IPS DF 4.7 (cell line): ENCODE measurements at regions not wholly inside any gene's neighbourhood (a gene's known extent, or its start where the extent isn't known, plus 50 kb on each side); places are given as distances from the start of the nearest gene placed in this dataset.
A peak's percentile ranks its signal among the peaks of the same experiment; 100 is the strongest.
"Not testable (repeated sequence)": the region's sequence is repeated elsewhere in the genome, so short reads cannot be mapped to it uniquely, and the experiment has no call there.

Experiments
- DNase-seq: peaks from one replicate; pipeline ENCODE4 v3.0.0-alpha.2; 2013; ENCODE audit warnings: low spot score; ENCODE audit errors: extremely low read depth

DNA sequence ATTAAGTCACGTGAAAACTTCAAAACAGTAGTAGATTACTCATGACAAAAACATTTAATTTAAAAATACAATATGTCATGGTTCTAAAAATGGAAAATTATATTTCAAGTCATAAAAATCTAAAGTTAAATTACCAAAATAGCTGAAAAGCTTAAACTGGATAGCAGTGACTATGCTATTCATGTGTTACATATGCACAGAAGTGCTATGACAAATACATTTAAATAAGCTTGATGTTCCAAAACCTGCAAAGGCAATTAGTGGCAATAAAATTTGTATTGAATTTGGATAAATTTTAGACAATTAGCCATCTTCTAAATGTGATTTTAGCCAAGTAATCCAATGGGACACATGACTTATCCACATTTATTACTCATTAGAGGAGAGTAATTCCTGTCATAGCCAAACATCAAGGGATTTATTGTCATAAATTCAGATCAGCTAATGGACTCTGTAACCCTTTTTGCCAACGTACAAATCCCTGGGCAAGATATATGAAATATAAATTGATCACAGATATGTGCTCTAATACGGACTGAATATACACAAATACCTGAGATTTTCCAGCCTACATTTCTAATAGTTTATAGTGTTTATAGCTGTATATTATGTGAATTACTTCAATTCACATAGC, 419.4 kb downstream of the ISL1 start:
- no peak for DNase-seq

DNA sequence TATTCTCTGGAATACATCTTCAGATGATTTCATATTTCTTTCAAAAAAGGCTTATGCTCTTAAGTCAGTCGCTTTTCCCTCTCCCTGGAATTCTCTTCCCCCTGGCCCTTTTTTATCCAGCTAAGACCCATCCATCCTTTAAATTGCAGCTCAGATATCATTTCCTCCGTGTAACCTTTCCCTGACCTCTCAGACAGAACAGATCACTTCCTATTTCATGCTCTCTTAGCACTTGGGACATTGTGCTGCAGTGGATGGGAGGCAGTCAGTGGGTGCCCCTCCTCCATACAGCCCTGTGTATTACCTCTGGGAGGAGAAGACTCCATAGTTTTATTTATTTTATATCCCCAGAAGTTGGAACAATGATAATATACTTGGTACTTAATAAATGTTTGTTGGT, 423.4 kb downstream of the ISL1 start:
- DNase-seq = no peak

DNA sequence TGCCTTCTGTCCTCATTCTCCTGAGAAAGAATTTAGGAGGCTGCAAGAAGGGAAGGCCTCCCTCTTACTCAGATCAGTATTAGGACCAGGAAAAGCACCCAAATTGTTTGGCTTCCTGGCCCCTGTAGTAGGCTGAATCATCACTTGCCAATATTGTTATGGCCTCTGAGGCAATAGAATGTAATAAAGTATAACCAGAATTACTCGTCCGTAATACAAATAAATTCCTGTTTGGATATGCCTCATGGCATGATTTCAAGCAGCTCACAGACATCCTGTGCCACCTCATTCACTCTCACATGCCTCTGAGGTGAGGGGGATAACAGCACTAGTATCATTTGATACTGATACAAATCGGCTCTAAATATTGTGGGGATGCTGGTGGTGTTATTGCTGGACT, 427.3 kb downstream of the ISL1 start:
- DNase-seq = no peak

DNA sequence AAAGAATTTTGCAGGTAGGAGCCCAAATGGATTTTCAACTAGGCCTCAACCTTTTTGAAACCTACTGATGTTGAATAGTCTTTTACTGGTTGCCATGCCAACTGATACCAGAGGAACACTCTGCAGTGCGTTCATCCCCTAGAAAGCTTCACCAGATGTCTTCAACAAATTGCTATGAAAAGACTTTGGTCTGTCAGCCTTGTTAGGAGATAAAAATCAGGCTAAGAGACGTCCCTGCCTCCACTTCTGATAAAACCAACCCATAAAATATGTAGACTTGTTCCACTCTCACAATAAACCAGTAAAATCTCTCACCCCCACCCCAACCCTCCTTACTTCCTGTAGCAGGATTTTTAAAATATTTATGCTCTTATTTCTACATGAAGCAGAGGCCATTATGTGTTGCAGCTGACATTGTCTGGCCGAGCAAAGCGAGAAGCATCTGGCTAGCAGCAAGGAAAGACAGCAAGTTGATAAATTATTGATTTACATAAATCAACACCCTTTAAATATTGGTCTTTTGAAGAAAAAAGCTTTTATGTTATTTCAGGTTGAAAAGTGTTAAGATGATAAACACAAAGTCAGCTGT, 428.7 kb downstream of the ISL1 start:
- no peak for DNase-seq

DNA sequence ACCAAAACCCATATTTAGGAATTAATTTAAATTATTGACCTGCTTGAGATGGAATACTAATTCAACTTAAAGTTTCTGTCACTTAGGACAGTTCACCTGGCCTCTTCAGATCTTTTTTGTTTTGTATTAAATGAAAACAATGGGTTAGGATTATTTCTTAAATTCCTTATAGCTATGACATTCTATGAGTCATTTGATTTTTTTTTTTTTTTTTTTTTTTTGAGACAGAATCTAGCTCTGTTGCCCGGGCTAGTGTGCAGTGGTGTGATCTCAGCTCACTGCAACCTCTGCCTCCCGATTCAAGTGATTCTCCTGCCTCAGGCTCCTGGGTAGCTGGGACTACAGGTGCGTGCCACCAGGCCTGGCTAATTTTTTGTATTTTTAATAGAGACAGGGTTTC, 431.6 kb downstream of the ISL1 start:
- not testable (repeated sequence) for DNase-seq

DNA sequence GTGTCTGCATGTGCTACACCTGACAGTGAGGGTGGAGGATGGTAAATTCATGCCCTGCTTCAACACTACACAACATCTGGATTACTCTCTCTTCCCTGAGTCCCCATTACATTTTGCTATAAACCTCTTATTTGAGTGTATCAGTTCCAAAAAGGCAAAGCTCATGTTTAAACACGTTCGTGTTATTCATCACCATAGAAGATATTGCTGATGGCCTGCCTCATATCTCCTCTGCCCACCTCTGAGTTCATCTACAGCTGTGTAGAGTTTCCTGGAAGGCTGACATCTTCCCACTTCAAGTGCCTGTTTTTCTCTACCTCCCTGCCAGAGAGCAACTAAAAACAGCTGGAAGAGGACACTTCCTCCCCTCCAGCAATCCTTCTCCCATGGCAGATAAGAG, 433.2 kb downstream of the ISL1 start:
- DNase-seq = no peak

DNA sequence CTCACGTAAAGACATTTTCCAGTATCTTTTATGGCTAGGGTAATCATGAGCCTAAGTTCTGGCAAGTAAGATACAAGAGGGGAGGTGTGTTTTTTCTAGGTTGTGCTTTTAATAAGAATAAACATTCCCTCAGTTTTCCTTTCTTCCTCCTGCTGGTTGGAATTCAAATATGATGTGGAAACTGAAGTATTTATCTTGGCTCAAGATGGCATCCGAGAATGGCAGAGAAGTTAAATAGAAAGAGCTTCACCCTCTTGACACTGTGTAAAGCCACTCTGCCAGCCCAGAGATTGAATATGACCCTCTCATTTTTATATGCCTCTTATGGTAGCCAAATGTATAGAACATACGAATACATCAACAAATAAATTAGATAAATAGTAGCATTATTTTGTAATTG, 438.4 kb downstream of the ISL1 start:
- DNase-seq = no peak

DNA sequence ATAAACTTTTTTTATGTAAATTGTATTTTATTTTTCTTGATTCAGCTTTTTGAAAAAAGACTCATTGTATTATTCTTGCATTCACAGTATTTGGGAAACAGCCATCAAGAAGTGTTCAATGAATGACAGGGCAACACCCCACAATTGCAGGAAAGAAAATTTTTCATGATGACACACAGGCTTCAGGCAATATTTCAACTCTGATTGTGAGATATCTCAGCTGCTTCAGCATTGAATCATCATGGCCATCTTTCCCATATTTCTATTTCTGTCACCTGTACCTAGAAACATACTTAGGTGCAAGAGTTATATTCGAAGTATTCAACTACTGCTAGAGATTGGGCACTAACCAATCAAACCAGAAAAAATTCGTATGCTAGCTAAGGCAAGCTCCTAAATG, 446.0 kb downstream of the ISL1 start:
- DNase-seq = no peak

DNA sequence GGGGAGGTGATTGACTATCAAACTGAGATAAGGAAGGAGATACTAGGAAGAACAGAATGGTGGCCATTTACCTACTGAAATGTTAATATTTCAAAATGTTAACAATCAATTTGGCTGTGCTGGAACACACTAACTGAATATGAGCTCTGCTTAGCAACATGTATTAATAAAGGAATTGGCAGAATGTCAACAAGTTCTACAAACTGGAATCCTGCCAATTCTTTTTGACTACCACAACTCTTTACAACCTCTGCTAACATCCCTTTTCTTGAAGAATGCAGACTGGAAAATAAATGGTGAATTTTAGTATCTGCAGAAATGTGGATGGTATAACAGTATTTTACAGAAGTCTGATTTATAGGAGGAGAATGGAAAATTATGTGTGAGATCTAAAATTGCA, 446.4 kb downstream of the ISL1 start:
- no peak for DNase-seq

DNA sequence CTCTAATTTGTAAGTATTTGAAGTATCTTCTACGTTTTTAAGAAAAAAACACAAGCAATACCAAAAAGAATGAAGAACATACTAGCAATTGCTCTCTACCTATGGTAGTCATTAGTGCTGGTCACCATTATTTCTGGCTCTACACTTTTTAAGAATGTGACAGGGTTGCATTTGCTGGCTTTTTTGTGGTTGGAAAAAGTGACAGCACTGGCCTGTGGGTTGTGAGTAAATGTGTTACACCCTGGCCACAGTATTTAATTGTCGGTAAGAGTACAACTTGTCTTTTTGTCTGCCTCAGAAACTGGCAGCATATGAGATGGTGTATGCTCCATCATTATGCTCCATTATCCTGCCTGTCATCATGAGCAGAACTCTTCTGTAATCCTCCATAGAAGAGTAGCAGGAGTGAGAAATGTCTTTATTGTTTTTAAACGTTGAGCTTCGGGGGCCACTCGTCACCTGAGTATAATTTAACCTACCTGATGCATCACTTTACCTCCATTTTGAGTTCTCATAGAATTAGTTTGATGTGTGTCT, 449.8 kb downstream of the ISL1 start:
- no peak for DNase-seq

DNA sequence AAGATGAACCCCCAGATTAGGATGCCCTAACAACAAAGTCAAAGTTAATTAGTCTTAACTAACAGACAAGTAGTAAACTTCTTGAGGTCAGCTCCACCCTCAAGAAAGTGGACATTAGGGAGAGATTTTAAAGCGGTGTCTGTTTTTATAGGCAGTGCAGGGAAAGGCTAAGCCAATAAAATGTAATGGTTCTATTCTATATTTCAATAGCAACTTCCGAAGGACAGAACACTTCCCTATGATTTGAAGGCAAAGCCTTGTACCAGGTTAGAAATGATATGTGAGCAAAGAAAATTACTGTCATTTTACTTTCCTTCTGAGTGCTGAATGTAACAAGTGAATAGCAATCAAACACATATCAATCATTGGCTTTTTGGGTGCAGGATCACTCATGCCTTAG, 455.2 kb downstream of the ISL1 start:
- no peak for DNase-seq

DNA sequence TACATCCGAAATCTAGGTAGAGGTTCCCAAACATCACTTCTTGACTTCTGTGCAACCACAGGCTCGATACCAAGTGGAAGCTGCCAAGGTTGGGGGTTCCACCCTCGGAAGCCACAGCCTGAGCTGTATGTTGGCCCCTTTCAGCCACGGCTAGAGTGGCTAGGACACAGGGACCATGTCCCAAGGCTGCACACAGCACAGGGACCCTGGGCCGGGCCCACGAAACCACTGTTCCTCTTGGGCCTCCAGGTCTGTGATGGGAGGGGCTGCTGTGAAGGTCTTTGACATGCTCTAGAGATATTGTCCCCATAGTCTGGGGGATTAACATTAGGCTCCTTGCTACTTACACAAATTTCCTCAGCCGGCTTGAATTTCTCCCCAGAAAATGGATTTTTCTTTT, 460.6 kb downstream of the ISL1 start:
- DNase-seq = no peak

DNA sequence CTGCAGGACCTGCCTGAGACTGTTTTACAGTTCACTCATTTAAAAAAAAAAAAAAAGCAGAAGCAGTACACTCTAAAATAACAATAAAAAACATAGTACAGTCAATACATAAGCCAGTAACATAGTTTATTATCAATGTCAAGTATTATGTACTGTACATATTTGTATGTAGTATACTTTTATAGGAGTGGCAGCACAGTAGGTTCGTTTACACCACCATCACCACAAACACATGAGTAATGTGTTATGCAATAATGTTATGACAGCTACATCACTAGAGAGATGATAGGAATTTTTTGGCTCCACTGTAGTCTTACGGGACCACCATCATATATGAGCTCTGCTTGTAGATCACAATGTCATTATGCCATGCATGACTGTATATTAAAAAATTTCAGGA, 462.8 kb downstream of the ISL1 start:
- no peak for DNase-seq

DNA sequence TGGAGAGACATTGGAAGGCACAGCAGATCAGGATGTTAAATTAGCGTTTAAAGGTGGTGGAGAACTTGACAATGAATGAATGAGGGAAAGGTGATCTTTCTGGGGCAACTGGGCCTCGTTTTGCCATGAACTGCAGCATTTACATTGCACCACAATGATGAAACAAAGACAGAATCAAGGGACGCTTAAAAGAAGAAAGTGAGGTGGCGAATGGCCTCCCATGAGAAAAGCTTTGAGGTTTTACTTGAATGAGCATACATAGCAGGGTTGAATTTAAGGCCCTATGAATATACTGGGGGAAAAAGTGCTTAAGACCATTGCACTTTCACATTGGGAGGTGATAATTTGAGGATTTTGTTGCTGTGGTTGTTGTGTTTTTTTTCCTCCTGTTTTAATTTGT, 476.4 kb downstream of the ISL1 start:
- no peak for DNase-seq

DNA sequence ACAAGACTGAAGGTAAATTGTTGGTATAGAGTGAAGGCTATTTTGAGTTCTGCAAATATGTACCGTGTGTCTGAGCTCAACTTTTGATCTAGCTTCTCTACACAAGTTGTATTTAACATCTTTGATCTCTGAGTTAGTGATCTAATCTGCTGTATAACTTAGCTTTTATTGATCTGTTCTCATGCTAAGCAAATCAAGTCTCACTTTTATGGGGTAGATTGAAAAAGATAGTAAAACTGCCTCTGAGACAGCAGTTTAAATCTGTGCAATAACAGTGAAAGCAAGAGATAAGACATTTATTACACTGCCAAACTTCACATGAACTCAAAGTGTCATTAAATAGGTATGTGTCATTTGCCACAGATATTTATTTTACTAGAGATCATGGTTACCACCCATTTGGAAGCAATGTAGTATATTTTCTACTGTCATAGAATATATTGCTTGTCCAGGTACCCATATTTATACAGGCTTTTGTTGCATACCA, 477.3 kb downstream of the ISL1 start:
- no peak for DNase-seq

DNA sequence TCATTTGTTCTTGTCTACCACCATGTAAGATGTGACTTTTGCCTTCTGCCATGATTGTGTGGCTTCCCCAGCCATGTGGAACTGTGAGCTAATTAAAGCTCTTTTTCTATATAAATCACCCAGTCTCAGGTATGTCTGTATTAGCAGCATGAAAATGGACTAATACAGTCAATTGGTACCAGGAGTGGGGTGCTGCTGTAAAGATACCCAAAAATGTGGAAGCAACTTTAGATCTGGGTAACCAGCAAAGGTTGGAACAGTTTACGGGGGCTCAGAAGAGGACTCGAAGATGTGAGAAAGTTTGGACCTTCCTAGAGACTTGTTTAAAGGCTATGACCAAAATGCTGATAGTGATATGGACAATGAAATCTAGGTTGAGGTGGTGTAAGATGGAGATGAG, 488.9 kb downstream of the ISL1 start:
- DNase-seq = no peak

DNA sequence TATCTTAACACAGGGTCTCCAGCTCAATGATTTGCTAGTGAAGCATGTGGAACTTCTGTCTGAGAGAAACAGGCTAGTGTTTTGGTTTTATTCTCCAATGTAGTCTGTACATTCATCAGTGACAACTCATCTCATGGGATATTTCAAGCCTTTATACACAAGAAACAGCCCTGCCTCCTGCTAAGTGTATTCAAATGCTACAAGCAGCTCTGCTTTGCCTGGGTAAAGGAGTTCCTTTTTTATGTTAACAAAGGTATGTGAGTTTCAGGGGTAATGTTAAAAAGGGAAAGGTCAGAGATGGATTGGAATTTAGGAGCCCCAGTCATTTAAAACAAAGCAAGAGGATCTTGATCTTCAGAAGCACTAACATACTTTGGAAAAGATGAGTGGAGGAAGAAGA, 498.7 kb downstream of the ISL1 start:
- peak; percentile 60 for DNase-seq

DNA sequence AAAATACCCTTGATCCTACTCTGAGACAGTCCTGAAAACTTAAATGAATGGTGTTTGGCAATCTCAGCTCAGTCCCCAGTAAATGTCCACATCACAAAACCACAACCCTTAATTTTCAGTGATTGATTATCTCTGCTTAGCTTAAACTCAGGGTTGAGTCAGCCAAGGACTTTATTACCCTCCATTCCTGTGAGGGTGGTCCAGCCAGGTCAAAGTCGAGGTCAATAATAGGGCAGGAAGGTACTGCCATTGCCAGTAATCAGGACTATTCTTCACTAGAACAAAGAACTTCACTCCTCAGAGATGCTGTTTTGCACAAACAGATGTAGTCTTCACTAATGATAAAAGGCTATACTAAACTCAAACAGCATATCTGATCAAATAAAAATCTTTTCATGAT, 499.4 kb downstream of the ISL1 start:
- DNase-seq = no peak

DNA sequence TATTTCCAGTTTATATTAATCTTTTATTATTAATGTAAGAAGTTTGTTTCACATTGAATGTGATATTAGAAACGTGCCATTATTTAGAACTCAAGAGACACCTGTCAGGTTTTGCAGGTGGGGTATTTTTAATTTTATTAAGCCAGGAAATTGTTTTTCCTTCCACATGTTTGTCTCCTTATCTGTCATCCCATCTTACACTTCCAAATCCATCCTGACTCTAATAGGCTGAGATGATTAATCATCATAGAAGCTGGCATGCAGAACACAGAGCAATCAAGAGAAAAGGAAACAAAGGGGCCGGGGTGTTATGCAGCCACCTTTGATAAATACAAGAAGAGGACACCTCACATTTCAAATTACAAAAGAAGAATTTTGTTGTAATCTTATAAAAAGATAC, 506.5 kb downstream of the ISL1 start:
- DNase-seq = no peak

DNA sequence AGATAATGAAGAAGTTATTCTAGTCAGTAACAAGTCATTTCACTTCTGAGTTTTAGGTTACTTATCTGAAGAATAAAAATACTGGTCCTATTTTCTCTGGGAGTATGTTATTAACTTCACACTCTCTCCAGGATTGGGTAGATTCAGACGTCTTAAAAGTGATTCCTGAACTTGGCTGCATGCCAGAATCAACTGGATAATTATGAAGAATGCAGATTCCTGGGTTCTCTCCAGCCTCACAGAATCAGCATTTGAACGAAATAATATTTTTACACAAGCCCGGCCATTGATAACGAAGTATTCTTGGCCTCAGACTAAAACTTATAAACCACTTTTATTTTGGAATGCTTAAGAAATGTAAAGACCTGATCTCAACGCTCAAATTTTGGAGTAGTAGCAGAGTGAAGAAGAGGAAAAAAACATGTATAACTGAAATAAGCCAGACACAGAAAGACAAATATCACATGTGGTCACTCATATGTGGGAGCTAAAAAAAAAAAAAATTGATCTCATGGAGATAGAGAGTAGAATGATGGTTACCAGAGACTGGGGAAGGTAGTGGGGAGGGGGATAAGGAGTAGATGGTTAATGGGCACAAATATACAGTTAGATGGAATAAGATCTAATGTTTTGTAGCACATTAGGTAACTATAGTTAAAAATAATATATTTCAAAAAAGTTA, 507.3 kb downstream of the ISL1 start:
- no peak for DNase-seq

DNA sequence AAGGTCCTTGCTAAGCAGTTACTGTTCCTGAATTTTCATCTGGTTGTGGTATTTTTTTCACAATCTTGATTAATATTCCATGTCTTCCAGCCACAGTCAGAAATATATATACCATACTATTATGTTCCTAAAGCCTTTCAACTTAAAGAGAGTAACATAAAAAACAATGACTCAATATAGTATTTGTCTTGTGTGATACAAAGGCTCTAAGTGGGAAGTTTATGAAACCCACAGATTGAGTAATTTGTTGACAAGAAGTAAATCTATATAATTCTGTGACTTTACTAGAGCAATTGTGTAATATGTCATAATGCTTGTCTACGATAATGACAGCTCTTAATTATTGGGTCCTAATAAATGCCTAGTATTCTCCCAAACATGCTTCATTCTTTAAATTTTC, 509.4 kb downstream of the ISL1 start:
- DNase-seq = no peak

DNA sequence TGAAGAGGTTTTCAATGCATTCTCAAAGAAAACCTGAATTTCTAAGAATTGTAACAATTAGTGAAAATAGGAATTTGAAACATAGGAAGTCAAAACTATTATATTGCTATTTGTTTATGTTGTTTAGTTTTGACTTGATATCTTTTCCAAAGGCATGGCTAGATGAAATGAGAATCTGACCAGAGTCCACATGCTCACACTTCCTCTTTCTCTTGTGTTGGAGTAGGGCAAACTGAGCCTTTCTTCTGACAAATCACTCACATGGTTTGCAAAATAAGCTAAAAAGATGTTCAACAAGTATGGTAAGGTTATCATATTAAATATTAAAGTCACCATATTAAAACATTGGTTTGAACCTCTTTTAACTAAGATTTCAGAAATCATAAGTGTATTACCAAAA, 512.6 kb downstream of the ISL1 start:
- no peak for DNase-seq

DNA sequence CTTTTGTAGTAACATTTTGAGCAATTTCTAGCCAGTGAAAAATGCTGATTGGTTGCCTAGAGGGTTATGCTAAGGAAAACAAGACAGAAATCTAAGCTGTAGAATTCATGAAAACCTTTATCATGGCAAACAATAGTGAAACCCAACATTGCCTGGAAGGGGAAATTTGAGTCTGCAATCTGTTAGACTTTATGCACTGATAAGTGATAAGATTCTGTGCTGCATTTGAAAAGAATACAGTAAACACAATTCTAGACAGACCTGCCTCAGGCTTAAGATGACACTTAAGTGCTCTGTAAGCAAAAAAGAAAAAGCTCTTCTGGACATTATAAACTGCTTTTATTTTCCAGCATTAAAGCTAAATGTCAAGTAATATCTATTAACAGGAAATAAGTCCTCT, 519.3 kb downstream of the ISL1 start:
- no peak for DNase-seq
